Stomach smooth muscle (tissue), 2 donors: ENCODE measurements at regions not wholly inside any gene's neighbourhood (a gene's known extent, or its start where the extent isn't known, plus 50 kb on each side); places are given as distances from the start of the nearest gene placed in this dataset.

ENCODE experiments used
- H3K27ac ChIP-seq: one replicate; pipeline ENCODE4 v1.7.0; 2013; ENCODE audit warnings: mild to moderate bottlenecking, low read length, inconsistent platforms
- H3K27me3 ChIP-seq, 2 donors: one replicate each; pipeline ENCODE4 v1.7.0; 2013; ENCODE audit warnings: low read length in 2 of 2; ENCODE audit not compliant: insufficient read depth in 2 of 2, control insufficient read depth in 1 of 2
- H3K36me3 ChIP-seq, 2 donors: one replicate each; pipeline ENCODE4 v1.7.0; 2013; ENCODE audit warnings: low read length in 2 of 2; ENCODE audit not compliant: control insufficient read depth in 2 of 2, insufficient read depth in 2 of 2
- H3K4me1 ChIP-seq: one replicate; pipeline ENCODE4 v1.7.0; 2013; ENCODE audit warnings: low read length; ENCODE audit not compliant: control insufficient read depth, insufficient read depth
- H3K4me3 ChIP-seq, 2 donors: one replicate each; pipeline ENCODE4 v1.7.0; 2013; ENCODE audit warnings: low read length in 2 of 2
- H3K9ac ChIP-seq, 2 donors: one replicate each; pipeline ENCODE4 v1.7.0; 2013; ENCODE audit warnings: low read length in 2 of 2, mild to moderate bottlenecking in 1 of 2
- H3K9me3 ChIP-seq, 2 donors: one replicate each; pipeline ENCODE4 v1.7.0; 2013; ENCODE audit warnings: low read length in 2 of 2; ENCODE audit not compliant: control insufficient read depth in 2 of 2
- donor health status: healthy.
- donor health status: Pancreatic carcinoma.

DNA sequence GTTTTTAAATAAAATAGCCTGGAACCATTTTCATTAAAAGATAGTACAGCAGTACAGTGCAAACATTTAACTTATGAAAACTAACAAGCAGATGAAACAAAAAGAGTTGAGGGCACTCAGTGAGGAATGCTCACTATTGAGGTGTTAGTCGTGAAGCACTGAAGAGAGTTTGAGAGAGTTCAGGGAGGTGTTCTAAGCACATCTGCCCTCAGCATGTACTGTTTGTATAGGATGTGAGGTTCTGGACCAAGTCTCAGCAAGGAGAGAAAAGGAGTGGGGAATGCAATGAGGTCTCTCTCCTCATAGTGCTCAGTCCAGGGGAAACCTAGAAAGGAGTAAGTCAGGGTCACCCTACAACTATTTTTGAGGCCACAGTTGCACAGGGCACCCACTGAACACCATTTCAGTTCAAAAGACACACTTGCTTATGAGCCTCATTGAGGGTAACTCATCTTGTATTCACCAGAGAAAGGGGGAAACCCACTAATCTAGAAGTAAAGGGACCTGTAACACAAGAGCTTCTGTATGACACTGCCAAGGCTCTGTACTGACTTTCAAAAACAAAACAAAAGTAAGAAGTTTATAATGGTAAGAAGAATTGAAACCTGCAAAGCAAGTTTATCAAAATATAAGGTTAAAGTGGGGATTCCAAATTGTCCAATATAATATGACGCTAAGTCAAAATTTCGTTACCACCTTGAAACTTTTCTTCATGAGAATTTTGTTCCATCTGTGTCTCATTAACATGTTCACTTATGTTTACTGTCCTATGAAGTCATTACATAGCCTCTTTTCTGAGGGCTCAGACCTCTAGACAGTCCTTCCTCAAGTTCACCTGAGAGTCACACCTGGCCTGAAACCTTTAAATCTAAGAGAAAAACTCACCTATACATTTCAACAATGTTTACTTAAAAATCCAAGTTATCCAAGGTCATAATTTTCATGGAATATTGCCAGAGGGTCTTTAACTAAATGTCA, 275.3 kb downstream of the ETS1 start:
- Histone ChIP-seq H3K4me3 (no peak overlapping the region), H3K9ac (no peak overlapping the region), H3K27me3 (no peaks in the 10 kb centered on the region), H3K4me1 (no peaks in the 10 kb centered on the region), H3K36me3 (no peaks in the 10 kb centered on the region), H3K27ac (no peak overlapping the region), H3K9me3 (peaks cover 0 to 4% of the 10 kb centered on the region in 2 donors)

DNA sequence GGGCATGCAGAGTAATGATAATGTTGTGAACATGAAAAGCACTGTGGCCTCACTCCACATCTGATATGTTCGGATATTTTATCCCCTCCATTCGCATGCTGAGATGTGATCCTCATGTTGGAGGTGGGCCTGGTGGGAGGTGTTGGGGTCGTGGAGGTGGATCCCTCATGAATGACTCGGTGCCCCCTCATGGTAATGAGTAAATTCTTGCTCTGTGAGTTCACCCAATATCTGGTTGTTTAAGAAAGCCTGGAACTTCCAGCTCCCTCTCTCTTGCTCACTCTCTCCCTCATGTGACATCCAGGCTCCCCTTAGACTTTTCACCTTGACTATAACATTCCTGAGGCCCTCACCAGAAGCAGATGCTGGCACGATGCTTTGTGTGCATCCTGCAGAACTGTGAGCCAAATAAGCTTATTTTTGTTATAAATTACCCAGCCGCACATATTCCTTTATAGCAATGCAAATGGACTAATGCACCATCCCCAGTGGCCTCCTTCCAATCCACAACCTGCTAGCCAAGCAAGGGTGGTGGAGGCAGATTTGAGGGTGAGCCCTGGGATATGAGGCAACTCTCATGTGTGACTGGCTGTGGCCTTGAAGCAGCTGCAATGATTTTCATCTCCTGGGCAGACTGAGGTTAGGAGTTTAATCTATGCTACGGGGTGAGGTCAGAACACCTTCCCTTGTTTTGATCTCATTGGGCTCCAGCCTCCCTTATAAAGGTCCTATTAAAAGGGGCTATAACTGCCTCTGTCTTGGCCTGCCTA, 276.5 kb downstream of the ETS1 start:
- Histone ChIP-seq H3K27me3 (no peaks in the 10 kb centered on the region), H3K9ac (no peak overlapping the region), H3K9me3 (peaks cover 0 to 4% of the 10 kb centered on the region in 2 donors), H3K36me3 (no peaks in the 10 kb centered on the region), H3K4me3 (no peak overlapping the region), H3K4me1 (no peaks in the 10 kb centered on the region), H3K27ac (no peak overlapping the region)

DNA sequence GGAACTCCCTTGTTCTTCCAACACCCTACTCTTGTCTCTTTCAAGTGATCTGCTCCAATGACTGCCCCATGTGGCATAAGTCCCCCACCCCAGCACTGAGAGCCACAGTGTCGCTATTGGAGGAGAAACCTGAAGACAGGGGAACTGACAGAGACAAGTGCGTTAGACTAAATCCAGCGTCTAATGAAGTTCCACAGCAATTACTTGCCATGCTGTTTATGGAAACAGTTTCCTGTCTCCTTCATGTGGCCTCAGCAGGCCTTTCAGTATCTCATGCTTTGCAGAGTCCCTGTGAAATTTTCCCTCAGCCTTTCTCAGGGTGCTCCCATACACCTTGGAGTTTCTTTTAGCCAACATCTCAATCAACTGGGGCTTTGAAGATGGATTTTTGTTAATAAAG, 277.4 kb downstream of the ETS1 start:
- H3K9ac ChIP-seq: no peak overlapping the region
- no peaks in the 10 kb centered on the region for H3K36me3 ChIP-seq
- H3K27ac ChIP-seq: no peak overlapping the region
- H3K4me3 ChIP-seq: no peak overlapping the region
- H3K9me3 ChIP-seq: peaks cover 0 to 4% of the 10 kb centered on the region in 2 donors
- H3K4me1 ChIP-seq: no peaks in the 10 kb centered on the region
- H3K27me3 ChIP-seq: no peaks in the 10 kb centered on the region

DNA sequence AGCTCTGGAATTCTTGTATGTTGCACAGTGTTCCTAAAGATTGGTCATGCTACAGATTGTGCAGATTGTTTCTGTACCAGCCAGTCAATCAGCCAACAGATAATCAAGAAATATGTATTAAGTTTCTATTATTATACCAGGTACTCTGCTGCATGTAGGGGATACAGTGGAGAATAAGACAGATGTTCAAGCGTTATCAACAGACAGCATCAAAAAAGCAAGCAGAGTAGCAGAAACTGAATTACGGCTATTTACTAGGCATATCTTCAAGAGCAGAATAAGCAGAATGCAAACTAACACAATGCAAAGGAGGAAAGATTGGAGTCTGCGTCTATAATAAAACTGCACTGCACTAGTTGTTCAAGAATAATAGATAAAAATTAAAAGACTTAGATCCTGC, 278.6 kb downstream of the ETS1 start:
- H3K4me1 ChIP-seq: no peaks in the 10 kb centered on the region
- no peaks in the 10 kb centered on the region for H3K27me3 ChIP-seq
- no peak overlapping the region for H3K9ac ChIP-seq
- H3K4me3 ChIP-seq: no peak overlapping the region
- no peaks in the 10 kb centered on the region for H3K9me3 ChIP-seq
- H3K36me3 ChIP-seq: no peaks in the 10 kb centered on the region
- no peak overlapping the region for H3K27ac ChIP-seq

DNA sequence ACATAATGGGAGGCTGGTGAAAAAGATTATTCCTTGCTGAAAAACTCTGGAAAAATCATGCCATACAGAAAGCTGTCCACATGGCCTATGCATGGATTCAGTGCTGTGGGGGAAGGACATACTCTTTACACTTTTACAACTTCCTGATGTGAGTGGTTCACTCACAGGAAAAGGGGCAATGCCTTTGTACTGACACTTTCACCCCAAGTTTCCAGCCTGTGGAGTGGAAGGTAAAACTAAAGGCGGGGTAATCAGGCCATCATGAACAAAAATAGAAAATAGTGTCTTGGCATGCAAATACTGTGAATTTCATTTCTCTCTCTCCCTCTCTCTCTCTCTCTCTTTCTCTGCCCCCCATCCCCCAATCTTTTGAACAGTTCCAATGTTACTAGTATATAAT, 281.8 kb downstream of the ETS1 start:
- H3K27me3 ChIP-seq: no peaks in the 10 kb centered on the region
- H3K4me3 ChIP-seq: no peak overlapping the region
- no peak overlapping the region for H3K9ac ChIP-seq
- no peaks in the 10 kb centered on the region for H3K36me3 ChIP-seq
- H3K27ac ChIP-seq: no peak overlapping the region
- H3K9me3 ChIP-seq: no peaks in the 10 kb centered on the region
- no peaks in the 10 kb centered on the region for H3K4me1 ChIP-seq

DNA sequence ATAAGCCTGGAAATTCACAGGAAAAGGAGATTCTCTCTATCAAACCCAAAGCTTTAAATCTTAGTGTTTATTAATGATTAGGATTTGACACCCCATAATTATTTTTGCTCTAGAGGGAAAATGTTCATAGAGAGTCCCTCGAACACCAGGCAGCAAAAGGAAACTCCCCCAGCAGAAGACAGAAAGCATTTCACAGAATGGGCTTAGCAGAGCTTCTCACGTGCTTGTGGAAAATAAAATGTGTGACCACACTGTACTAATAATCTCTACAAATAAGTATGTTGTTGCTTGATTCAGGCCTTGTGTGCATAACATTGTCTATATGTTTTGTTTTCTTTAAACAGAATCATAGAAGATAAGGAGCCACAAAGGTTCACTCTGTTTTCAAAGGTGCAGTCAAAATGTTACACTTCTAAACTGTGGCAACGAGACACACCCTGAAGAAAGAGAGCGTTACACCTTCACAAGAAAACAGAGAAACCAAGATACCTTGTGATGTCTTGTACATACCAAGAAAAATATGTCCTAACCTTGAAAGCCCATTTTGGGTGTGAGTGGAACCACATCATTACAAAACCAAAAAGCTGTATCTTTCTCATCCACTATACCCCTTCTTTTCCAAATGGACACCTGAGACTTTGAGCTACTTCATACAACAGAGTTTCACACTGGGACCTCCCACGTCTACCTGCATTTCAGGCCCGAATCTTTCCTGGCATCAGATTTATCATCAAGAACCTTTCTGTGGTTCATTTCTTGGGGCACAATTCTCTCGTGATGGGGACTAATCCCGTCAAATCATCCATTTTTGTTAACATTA, 282.5 kb downstream of the ETS1 start:
- Histone ChIP-seq H3K27ac (no peak overlapping the region), H3K4me3 (no peak overlapping the region), H3K36me3 (no peaks in the 10 kb centered on the region)

DNA sequence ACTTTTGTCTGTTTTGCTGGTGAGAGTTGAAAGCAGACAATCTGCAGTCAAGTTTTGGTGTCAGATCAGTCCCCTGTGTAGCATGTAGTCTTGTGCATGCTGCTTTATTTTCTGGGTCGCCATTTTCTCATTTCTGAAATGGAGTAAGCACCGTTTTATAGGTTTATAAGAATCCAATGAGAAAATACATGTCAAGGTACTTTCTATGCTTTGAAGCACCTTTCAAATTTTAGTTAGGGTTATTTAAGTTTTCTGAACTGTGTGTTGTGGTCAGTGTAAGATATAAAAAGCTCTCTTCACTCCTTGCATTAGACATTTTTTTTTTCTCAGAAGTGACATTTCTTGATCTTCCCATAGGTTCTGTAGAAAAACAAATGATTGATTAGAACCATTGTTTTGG, 283.2 kb downstream of the ETS1 start:
- Histone ChIP-seq H3K27ac (no peak overlapping the region), H3K4me3 (no peak overlapping the region), H3K36me3 (no peaks in the 10 kb centered on the region), H3K9ac (no peak overlapping the region), H3K4me1 (no peaks in the 10 kb centered on the region), H3K27me3 (no peaks in the 10 kb centered on the region), H3K9me3 (no peaks in the 10 kb centered on the region)

More for the DNA sequence above, 282.5 kb downstream of the ETS1 start:
- Histone ChIP-seq H3K4me1 (no peaks in the 10 kb centered on the region), H3K9me3 (no peaks in the 10 kb centered on the region), H3K27me3 (no peaks in the 10 kb centered on the region), H3K9ac (no peak overlapping the region)

DNA sequence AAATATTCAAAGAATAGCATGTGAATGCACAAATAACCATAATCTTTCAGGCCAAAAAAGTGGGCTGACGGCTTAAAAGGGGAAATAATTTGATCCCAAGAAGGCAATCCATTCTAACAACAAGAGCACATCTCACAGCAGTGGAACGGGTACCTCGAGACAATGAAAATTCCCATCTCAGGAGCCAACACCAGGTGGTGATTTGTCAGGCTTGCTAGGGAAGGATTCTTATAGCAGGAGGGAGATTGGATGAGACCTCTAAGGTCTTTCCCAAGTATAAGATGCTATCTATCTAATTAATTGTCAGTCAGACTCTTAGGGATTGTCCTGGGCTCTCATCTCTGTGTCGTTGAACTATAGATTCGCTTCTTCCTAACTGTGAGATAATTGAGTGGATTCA, 284.0 kb downstream of the ETS1 start:
- Histone ChIP-seq H3K9me3 (no peaks in the 10 kb centered on the region), H3K27ac (no peak overlapping the region), H3K4me3 (no peak overlapping the region), H3K4me1 (no peaks in the 10 kb centered on the region), H3K27me3 (no peaks in the 10 kb centered on the region), H3K9ac (no peak overlapping the region), H3K36me3 (no peaks in the 10 kb centered on the region)

DNA sequence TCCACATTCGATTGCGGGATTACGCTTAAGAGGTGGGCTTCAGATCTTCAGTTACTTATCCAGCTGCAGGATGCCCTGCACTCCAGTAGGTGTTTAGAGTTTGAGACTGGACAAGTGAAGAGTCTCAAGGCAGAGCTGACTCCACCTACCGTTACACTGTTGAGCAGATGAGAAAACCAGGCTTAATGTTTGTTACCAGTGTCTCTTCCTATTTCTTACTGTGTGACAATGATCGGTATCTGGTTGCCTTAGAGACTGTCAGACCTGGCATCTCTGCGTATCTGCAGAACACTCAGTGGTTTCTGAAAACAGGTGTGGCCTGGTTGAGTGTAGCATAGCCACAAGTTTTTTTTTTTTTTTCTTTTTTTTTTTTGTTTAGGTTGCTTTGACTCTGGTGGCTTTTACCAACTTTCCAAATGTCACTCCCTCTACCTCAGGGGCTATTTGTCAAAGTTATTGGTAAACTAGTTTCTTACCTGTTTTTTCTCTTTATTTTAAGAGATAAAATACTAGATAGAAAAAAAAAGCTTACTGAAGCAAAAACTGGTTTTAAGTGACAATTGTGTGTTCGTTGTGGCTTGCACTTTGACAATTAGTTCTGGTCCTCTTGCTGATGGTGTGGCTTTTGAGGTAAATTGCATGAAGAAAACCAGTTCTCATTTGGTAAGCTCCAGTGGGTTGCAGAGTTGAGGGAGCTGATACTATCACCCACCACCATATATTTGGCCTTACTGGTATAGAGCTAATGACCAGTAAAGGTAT, 284.8 kb downstream of the ETS1 start:
- Histone ChIP-seq H3K4me3 (no peak overlapping the region), H3K36me3 (no peaks in the 10 kb centered on the region), H3K27ac (no peak overlapping the region), H3K9ac (no peak overlapping the region), H3K9me3 (no peaks in the 10 kb centered on the region), H3K27me3 (no peaks in the 10 kb centered on the region), H3K4me1 (no peaks in the 10 kb centered on the region)

DNA sequence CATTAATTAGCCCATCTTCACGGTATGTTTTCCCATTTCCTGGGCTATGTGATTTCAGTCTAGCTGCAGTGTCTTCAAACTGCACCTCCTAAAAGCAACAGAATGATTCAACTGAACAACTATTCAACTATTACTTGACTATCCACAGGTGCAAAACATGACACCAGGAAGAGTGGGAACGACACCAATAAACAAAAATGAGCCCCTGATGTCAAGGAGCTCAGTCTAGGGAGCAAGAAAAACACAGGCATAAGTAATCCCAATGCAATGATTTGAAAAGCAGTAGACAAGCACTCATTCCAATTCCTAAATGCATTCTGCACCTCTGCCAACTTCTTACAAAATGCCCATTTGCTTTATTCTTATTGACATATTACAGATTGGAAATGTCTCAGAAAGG, 285.6 kb downstream of the ETS1 start:
- Histone ChIP-seq H3K9me3 (no peaks in the 10 kb centered on the region), H3K4me1 (peaks cover 4% of the 10 kb centered on the region), H3K36me3 (no peaks in the 10 kb centered on the region), H3K9ac (no peak overlapping the region), H3K27me3 (no peaks in the 10 kb centered on the region), H3K27ac (no peak overlapping the region), H3K4me3 (no peak overlapping the region)
